ENCODE measurements at regions not wholly inside any gene's neighbourhood (a gene's known extent, or its start where the extent isn't known, plus 50 kb on each side); places are given as distances from the start of the nearest gene placed in this dataset.

GRCh38 chr15:95470529-95470928 is 860.0 kb upstream of the NR2F2 start:
- DNase-seq = no peak

- DNase-seq = no peak
These were observed 859.4 kb upstream of the NR2F2 start for GRCh38 chr15:95470997-95471689.

- DNase-seq = no peak
These were observed 858.8 kb upstream of the NR2F2 start for GRCh38 chr15:95471690-95472086.

- no peak for DNase-seq
These were observed 855.4 kb upstream of the NR2F2 start for GRCh38 chr15:95475067-95475466.

- no peak for DNase-seq
These were observed 851.2 kb upstream of the NR2F2 start for GRCh38 chr15:95479308-95479707.

- DNase-seq = no peak
These were observed 845.1 kb upstream of the NR2F2 start for GRCh38 chr15:95485367-95485766.

GRCh38 chr15:95486224-95486623 is 844.3 kb upstream of the NR2F2 start:
- DNase-seq = no peak

DNA sequence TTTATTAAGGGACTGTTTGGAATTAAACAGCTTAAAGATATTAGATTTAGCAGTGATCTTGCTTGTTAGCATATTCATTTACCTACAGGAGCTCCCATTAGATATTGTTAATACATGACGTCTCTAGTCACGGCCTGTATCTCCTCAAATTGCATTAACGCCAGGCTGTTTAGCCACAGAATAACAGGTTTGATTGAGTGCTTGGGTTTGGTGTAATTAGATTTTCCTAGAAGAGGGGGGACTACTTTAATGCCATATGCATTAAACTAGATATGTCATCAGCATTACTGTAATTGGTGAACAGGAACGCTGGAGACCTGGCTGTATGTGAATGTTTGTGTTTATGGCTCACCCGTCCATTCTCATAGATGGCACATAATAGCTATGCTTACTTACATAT is 841.4 kb upstream of the NR2F2 start:
- no peak for DNase-seq

DNA sequence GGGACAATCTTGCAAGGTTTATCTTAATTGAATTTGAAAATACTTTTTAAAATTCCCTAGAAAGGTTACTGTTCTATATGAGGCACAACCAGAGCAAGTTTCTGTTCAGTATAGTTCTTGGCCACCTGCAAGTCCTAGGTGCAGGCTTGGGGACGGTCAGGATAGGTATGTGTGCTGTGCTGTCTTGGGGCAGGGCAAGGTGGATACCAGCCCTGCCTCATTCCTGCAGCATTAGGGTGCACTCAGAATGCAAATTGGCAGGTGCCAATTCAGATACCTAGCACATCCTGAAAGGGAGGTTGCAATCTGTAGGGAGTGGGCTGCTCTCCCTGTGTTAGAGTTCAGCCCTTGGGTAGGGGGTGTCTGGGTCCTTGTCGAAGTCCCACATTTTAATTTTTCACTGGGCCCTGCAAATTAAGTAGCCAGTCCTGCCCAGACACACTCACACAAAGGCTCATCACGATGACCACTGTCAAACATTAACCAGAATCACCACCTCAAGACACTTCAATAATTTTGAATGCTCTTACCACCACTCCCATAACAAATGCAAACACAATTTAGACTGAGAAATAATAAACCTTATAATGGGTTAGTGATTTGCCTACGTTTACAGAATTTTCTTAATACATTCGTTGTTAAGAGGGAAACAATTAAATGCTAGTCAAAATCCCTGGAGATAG is 838.0 kb upstream of the NR2F2 start:
- no peak for DNase-seq

DNA sequence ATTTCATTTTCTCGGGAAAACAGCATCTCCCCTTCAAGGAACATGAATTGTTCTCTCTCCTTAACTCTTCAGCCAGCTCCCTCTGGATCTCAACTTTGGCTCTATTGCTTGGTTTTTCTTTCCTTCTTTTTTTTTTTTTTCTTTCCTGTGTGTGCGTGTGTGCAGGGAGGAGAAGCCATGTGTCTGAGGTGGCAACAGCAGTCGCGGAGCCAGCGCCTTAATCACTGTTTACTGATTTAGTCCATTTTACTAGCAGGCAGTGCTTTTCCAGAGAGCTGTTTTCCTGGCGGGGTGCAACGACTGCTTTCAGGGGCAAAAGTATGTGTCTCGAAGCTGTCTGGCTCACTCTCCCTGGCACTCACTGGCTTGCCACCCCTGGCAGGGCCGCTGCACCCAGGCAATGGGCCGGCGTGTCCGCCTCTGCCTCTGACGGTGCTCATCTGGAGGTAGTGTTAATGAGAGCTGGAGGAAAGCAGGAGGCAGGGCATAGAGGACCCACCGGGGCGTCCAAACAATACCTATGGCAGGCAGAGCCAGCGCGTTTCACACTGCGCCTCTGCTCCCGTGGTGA is 835.4 kb upstream of the NR2F2 start:
- no peak for DNase-seq

GRCh38 chr15:95497634-95498033 is 832.9 kb upstream of the NR2F2 start:
- DNase-seq = no peak

DNA sequence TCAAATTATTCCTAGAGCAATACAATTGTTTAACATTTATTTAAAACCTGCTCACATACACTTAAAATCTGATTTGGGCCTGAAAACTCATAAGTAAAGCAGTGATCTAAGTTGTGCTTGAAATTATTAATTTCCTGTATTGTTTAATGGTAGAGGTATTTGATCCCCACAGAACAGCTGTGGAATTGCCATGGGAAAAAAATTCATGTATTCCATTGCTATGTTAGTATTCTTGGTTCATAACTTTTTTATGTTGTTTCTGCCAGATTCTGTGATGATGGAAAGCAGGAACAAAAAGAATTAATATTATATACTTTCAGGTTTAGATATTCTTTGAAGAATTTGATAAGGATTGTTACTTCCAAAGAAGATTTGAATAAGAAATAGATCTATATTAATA is 831.5 kb upstream of the NR2F2 start:
- no peak for DNase-seq

DNA sequence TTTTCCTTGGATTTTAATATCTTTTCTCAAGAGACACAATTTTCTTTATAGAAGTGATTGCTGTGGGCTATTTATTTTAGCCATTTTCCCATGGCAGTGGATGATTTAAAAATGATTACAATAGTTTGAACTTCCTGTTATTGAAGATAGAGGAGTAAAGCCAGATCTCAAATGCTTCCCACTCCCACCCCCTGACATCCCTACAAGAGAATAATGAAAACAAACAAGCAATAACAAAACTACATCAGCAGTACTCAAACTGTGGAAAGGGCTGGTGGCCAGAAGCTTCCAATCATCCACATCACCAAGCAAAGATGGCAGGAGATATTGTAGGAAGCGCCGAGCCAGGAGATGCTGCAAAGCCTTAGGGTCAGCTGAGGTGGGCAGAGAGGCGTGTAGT is 831.1 kb upstream of the NR2F2 start:
- DNase-seq = no peak

- DNase-seq = no peak
These were observed 828.6 kb upstream of the NR2F2 start for GRCh38 chr15:95501865-95502264.

DNA sequence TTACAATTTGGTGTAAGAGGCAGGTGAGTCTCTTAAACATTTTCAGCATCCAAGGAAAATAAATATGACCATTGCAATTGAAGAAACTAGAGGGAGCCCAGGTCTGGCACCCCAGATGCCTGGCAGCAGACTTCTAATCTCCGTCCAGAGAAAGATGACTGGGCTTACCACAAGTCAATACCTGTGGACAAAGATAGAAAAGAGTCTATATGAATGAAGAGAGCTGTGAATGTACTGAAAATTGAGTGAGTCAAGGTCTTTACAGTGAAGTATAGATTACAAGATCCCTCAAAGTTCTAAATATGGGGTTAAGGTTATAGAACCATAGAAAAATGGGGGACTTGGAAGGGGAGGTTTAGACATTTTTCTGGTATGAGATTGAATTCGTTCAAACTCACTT is 827.4 kb upstream of the NR2F2 start:
- no peak for DNase-seq

DNA sequence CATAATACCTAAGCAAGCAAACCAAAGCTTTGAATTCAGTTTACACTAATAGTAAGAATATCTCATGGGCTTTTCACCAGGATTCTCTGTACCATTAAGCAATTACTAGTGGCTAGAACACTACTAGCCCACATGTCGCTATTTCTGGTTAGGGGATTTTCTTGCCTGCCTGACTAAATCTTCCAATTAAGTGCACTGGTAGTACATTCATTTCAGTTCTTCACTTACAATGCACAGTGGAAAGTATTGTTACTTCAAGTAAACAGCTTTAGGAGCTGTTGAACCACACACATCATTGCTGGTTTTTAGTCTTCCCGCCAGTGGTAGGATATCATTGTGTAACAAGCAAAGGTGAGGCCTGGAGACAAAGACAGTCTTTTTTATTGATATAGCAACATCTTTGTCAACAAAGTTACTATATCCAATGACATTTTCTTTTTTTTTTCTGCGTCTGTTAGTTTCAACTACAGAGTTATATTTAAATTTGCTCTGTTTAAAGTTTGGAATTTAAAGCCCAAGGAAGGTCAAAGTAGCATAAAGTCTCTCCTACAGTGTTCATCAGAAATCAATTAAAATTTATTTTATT is 826.8 kb upstream of the NR2F2 start:
- DNase-seq = no peak

DNA sequence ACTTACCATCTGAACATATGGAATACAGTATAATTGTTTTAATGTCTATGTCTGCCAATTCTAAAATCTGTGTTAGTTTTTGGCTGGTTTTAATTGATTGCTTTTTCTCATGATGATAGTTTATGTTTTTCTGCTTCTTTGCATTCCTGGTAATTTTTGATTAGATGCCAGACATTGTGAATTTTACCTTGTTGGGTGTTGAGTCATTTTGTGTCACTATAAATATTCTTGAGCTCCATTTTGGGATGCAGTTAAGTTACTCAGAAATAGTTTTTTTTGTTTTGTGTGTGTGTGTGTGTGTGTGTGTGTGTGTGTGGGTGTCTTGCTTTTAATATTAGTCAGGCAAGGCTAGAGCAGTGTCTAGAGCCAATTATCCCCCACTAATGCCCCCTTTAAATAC is 818.8 kb upstream of the NR2F2 start:
- DNase-seq = no peak

DNA sequence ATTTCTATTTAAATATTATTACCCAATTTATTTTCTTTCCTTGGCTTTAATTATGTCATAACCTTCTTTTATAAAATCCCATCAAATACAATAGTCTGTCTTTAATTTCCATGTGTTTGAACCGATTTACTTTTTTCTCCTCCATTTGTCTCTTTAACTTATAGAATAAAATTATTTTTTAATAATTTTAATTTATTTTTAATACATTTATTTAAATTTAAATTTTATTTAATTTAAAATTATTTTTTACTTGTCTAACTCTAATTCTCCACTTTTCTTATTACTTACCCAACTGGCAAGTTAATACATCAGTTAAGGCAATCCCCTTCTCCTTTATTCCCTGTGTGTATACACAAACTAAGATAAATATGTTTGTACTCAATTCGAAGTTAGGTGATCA is 817.6 kb upstream of the NR2F2 start:
- DNase-seq = no peak

- DNase-seq = no peak
These were observed 810.6 kb upstream of the NR2F2 start for GRCh38 chr15:95519887-95520286.

- DNase-seq = no peak
These were observed 810.0 kb upstream of the NR2F2 start for GRCh38 chr15:95520511-95520910.

DNA sequence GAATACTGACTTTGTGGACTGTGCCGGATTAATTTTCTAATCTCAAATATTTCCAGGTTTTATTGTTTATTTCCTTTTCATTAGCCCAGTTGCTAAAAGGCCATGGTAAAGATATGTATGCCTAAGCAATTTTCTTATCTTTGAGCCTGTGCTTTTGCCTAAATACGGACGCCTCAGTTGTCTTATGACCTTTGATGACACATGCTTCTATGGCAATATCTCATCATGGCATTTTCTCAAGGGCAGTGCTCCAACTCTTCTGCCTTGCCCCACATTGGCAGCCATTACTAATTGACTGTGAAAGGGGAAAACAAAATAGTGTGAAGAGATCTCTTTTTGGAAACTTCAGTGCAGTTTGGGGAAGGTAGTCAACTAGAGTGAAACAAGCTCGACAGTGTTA is 809.6 kb upstream of the NR2F2 start:
- no peak for DNase-seq

DNA sequence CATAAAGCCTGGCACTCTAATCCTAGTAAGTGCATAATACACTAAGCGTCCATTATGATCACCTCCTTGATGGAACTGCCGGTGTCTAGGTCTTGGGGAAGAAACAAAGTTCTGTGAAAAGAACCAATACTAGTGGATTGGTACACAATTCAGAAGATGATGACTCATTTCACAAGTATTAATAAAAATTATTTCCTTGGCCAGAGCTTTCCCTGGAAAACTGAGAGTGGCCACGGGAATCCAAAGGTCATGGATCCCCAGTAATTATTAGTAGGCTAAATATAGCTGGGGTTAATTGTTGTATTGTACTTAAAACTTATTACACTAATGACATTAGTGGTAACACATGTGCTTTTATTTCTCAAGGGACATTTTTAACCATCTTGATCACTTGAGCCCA is 808.0 kb upstream of the NR2F2 start:
- DNase-seq = no peak

DNA sequence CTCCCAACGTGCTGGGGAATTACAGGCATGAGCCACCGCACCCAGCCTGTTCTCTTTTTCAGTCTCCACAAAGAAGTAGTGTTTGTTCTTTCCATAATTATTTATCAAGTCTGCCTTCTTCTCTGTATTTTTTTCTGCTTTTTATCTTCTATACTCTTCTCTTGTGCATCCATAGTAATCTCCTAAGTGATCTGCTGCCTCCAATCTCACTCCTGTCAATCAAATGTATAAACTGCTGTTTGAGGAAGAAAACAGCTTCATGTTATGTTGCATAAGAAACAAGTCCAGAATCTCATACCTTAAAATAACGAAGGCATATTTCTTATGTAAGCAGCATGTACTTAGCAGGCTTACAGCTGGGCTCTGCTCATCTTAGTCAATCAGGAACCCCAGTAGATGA is 801.6 kb upstream of the NR2F2 start:
- DNase-seq = no peak

DNA sequence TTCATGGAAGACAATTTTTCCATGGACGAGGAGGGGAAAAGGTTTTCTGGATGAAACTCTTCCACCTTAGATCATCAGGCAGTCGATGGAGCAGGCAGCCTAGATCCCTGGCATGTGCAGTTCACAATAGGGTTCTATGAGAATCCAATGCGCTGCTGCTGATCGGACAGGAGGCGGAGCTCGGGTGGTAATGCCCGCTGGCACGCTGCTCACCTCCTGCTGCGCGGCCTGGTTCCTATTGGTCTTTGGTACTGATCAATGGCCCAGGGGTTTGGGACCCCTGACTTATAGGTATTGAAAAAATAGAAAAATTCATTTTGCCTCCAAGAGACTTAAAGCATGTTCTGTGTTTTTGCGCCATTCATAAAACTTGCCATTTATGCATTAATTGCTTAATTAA is 793.9 kb upstream of the NR2F2 start:
- DNase-seq = no peak

Data from suppressor macrophage treated with lipopolysaccharide for 4 hours (primary cell).